ENCODE measurements at regions not wholly inside any gene's neighbourhood (a gene's known extent, or its start where the extent isn't known, plus 50 kb on each side); places are given as distances from the start of the nearest gene placed in this dataset.

DNA sequence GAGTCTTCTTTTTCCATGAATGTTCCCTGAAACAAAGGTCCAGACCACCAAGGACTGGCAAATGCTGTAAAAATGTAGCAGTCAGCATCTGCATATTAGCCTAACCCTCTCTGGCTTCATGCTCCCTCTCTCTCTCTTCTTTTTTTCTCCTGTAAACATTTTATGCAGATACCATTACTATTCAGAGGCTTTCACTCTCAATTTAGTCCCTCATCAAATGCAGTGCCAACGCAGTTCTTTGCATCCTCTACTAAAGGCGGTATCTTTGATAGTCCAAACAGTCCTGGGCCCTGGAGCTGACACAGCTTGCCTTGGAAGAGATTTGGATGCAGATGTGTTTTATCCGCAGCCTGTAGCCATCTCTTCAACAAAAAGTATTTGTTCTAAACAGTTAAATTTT lies 167.1 kb upstream of the MMS22L start:
- Histone ChIP-seq H3K4me3 (replicated peaks in 1 of 2; ENCODE audit: low read depth in 1 of 2, low read length in 2 of 2) (no peak overlapping the region), H3K79me2 (ENCODE audit: insufficient read depth, low read length) (no peaks in the 10 kb centered on the region), H3K9me2 (ENCODE audit: insufficient read depth) (no peaks in the 10 kb centered on the region; the same call in 1 of the 2 replicates), H3K36me3 (ENCODE audit: control insufficient read depth in 1 of 2, insufficient read depth in 2 of 2, low read length in 2 of 2) (no peaks in the 10 kb centered on the region), H3K27ac (ENCODE audit: low read depth, low read length) (no peak overlapping the region), H4K20me1 (ENCODE audit: insufficient read depth) (no peaks in the 10 kb centered on the region), H3K9ac (ENCODE audit: low read length) (no peak overlapping the region), H3K4me2 (ENCODE audit: low read length) (no peak overlapping the region), H3K27me3 (ENCODE audit: insufficient read depth, low read length) (peaks cover 18% of the 10 kb centered on the region; the same call in 1 of the 2 replicates), H2AFZ (ENCODE audit: low read depth, low read length, poor library complexity, severe bottlenecking) (no peak overlapping the region), H3K9me3 (ENCODE audit: control insufficient read depth in 1 of 2, insufficient read depth in 1 of 2, low read depth in 1 of 2, low read length in 2 of 2) (no peaks in the 10 kb centered on the region), H3K4me1 (ENCODE audit: control insufficient read depth in 1 of 2, insufficient read depth in 2 of 2, low read length in 2 of 2) (no peaks in the 10 kb centered on the region)
- ChIA-PET RAD21 (ENCODE audit: low non-redundant PET in 1 of 2, low total read pairs in 2 of 2, uncharacterized antibody in 2 of 2, unreplicated experiment in 2 of 2) (no interaction called here), POLR2A (no interaction called here), CTCF (interaction anchor here (0.7 to 1.5 kb wide), 2 partner anchors 10 to 13 kb away, joined by 4 read pairs; no protein-coding TSS in a partner anchor)
- no peak for ATAC-seq
- TF ChIP-seq POLR2A (IDR thresholded peaks at IDR 0.05; ENCODE audit: borderline replicate concordance, extremely low read depth, insufficient read depth, insufficient read length) (no peak), SIN3A (IDR thresholded peaks at IDR 0.05; ENCODE audit: low read depth) (no peak), ZNF274 (IDR thresholded peaks at IDR 0.05; ENCODE audit: low read depth, low read length) (no peak), EGR1 (IDR thresholded peaks at IDR 0.05; ENCODE audit: low read depth) (no peak), RAD21 (IDR thresholded peaks at IDR 0.05; ENCODE audit: low read depth) (no peak)
- TF ChIP-seq, protein P1, sequence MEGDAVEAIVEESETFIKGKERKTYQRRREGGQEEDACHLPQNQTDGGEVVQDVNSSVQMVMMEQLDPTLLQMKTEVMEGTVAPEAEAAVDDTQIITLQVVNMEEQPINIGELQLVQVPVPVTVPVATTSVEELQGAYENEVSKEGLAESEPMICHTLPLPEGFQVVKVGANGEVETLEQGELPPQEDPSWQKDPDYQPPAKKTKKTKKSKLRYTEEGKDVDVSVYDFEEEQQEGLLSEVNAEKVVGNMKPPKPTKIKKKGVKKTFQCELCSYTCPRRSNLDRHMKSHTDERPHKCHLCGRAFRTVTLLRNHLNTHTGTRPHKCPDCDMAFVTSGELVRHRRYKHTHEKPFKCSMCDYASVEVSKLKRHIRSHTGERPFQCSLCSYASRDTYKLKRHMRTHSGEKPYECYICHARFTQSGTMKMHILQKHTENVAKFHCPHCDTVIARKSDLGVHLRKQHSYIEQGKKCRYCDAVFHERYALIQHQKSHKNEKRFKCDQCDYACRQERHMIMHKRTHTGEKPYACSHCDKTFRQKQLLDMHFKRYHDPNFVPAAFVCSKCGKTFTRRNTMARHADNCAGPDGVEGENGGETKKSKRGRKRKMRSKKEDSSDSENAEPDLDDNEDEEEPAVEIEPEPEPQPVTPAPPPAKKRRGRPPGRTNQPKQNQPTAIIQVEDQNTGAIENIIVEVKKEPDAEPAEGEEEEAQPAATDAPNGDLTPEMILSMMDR (IDR thresholded peaks at IDR 0.05 in 2 of 3, conservative IDR thresholded peaks at IDR 0.05 in 1 of 3; ENCODE audit: borderline replicate concordance in 1 of 3, insufficient read depth in 1 of 3, low read depth in 2 of 3, low read length in 2 of 3): no peak
- intact Hi-C loops (cut with micrococcal nuclease): no loop called here
- no peak for DNase-seq (ENCODE audit: low read depth, low spot score)
- BruUV-seq (replicated peaks): no TSS peak

DNA sequence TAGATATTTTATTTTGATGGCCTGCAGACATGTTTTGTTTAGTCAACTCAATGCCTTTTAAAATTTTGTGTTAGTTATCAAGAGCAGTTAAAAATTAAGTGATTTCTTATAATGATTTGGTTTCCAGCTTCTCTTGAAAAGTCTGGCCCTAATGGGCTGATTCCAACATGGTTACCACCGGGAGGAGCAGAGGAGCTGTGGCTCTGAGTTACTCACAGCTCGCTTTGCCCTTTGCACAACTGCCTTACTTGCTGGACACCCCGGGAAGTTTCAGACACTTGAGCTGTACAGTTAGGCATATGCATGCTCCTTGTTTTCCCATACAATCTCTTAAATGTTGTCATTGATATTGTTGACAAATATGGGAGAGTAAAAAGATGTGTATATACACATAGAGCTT lies 173.1 kb upstream of the MMS22L start:
- no peaks in the 10 kb centered on the region for H3K36me3 ChIP-seq (ENCODE audit: control insufficient read depth in 1 of 2, insufficient read depth in 2 of 2, low read length in 2 of 2)
- ATAC-seq: no peak
- RAD21 ChIA-PET (ENCODE audit: low non-redundant PET in 1 of 2, low total read pairs in 2 of 2, uncharacterized antibody in 2 of 2, unreplicated experiment in 2 of 2): no interaction called here
- CTCF ChIA-PET: interaction anchor here (0.8 to 1.2 kb wide), 2 partner anchors 16 to 18 kb away, joined by 3 read pairs; no protein-coding TSS in a partner anchor
- H3K79me2 ChIP-seq (ENCODE audit: insufficient read depth, low read length): no peaks in the 10 kb centered on the region
- no peak overlapping the region for H3K4me3 ChIP-seq (replicated peaks in 1 of 2; ENCODE audit: low read depth in 1 of 2, low read length in 2 of 2)
- no peak overlapping the region for H3K9ac ChIP-seq (ENCODE audit: low read length)
- intact Hi-C loops (cut with micrococcal nuclease): no loop called here
- POLR2A ChIA-PET: no interaction called here
- H3K9me3 ChIP-seq (ENCODE audit: control insufficient read depth in 1 of 2, insufficient read depth in 1 of 2, low read depth in 1 of 2, low read length in 2 of 2): no peaks in the 10 kb centered on the region
- H3K4me2 ChIP-seq (ENCODE audit: low read length): no peak overlapping the region
- H3K27me3 ChIP-seq (ENCODE audit: insufficient read depth, low read length): peaks cover 31% of the 10 kb centered on the region; the same call in 1 of the 2 replicates
- no TSS peak for BruUV-seq (replicated peaks)
- DNase-seq (ENCODE audit: low read depth, low spot score): no peak
- H3K27ac ChIP-seq (ENCODE audit: low read depth, low read length): no peak overlapping the region
- no peaks in the 10 kb centered on the region for H4K20me1 ChIP-seq (ENCODE audit: insufficient read depth)
- no peaks in the 10 kb centered on the region for H3K4me1 ChIP-seq (ENCODE audit: control insufficient read depth in 1 of 2, insufficient read depth in 2 of 2, low read length in 2 of 2)
- H3K9me2 ChIP-seq (ENCODE audit: insufficient read depth): no peaks in the 10 kb centered on the region; the same call in 1 of the 2 replicates
- no peak overlapping the region for H2AFZ ChIP-seq (ENCODE audit: low read depth, low read length, poor library complexity, severe bottlenecking)
- TF ChIP-seq, protein P2, sequence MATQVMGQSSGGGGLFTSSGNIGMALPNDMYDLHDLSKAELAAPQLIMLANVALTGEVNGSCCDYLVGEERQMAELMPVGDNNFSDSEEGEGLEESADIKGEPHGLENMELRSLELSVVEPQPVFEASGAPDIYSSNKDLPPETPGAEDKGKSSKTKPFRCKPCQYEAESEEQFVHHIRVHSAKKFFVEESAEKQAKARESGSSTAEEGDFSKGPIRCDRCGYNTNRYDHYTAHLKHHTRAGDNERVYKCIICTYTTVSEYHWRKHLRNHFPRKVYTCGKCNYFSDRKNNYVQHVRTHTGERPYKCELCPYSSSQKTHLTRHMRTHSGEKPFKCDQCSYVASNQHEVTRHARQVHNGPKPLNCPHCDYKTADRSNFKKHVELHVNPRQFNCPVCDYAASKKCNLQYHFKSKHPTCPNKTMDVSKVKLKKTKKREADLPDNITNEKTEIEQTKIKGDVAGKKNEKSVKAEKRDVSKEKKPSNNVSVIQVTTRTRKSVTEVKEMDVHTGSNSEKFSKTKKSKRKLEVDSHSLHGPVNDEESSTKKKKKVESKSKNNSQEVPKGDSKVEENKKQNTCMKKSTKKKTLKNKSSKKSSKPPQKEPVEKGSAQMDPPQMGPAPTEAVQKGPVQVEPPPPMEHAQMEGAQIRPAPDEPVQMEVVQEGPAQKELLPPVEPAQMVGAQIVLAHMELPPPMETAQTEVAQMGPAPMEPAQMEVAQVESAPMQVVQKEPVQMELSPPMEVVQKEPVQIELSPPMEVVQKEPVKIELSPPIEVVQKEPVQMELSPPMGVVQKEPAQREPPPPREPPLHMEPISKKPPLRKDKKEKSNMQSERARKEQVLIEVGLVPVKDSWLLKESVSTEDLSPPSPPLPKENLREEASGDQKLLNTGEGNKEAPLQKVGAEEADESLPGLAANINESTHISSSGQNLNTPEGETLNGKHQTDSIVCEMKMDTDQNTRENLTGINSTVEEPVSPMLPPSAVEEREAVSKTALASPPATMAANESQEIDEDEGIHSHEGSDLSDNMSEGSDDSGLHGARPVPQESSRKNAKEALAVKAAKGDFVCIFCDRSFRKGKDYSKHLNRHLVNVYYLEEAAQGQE (IDR thresholded peaks at IDR 0.05; ENCODE audit: low read depth): no peak
- TF ChIP-seq TCF7L2 (IDR thresholded peaks at IDR 0.05; ENCODE audit: borderline replicate concordance, extremely low read depth, insufficient read depth, insufficient read length) (no peak), EGR1 (IDR thresholded peaks at IDR 0.05; ENCODE audit: low read depth) (no peak), SRF (IDR thresholded peaks at IDR 0.05; ENCODE audit: low read depth) (no peak), JUND (IDR thresholded peaks at IDR 0.05) (no peak), SP1 (IDR thresholded peaks at IDR 0.05; ENCODE audit: low read depth) (no peak), SIN3A (IDR thresholded peaks at IDR 0.05; ENCODE audit: low read depth) (no peak), ELF1 (IDR thresholded peaks at IDR 0.05; ENCODE audit: borderline replicate concordance, low read depth) (no peak), POLR2AphosphoS5 (IDR thresholded peaks at IDR 0.05; ENCODE audit: low read depth, low read length) (no peak)
- TF ChIP-seq, protein P1 (IDR thresholded peaks at IDR 0.05 in 2 of 3, conservative IDR thresholded peaks at IDR 0.05 in 1 of 3; ENCODE audit: borderline replicate concordance in 1 of 3, insufficient read depth in 1 of 3, low read depth in 2 of 3, low read length in 2 of 3): no peak

Data from HCT116 (cell line).